ENCODE measurements at regions not wholly inside any gene's neighbourhood (a gene's known extent, or its start where the extent isn't known, plus 50 kb on each side); places are given as distances from the start of the nearest gene placed in this dataset.

- Histone ChIP-seq H3K27ac (replicated peaks) (no peak overlapping the region), H3K27me3 (ENCODE audit: insufficient read depth, poor library complexity, severe bottlenecking) (no peaks in the 10 kb centered on the region), H3K4me3 (replicated peaks; ENCODE audit: insufficient read depth, low read length) (no peak overlapping the region)
- TF ChIP-seq POLR2AphosphoS5 (IDR thresholded peaks at IDR 0.05; ENCODE audit: low read depth), result no peak
- TF ChIP-seq, protein P1, sequence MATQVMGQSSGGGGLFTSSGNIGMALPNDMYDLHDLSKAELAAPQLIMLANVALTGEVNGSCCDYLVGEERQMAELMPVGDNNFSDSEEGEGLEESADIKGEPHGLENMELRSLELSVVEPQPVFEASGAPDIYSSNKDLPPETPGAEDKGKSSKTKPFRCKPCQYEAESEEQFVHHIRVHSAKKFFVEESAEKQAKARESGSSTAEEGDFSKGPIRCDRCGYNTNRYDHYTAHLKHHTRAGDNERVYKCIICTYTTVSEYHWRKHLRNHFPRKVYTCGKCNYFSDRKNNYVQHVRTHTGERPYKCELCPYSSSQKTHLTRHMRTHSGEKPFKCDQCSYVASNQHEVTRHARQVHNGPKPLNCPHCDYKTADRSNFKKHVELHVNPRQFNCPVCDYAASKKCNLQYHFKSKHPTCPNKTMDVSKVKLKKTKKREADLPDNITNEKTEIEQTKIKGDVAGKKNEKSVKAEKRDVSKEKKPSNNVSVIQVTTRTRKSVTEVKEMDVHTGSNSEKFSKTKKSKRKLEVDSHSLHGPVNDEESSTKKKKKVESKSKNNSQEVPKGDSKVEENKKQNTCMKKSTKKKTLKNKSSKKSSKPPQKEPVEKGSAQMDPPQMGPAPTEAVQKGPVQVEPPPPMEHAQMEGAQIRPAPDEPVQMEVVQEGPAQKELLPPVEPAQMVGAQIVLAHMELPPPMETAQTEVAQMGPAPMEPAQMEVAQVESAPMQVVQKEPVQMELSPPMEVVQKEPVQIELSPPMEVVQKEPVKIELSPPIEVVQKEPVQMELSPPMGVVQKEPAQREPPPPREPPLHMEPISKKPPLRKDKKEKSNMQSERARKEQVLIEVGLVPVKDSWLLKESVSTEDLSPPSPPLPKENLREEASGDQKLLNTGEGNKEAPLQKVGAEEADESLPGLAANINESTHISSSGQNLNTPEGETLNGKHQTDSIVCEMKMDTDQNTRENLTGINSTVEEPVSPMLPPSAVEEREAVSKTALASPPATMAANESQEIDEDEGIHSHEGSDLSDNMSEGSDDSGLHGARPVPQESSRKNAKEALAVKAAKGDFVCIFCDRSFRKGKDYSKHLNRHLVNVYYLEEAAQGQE (IDR thresholded peaks at IDR 0.05; ENCODE audit: insufficient replicate concordance, low read depth), result no peak
- no peak for TF ChIP-seq SPI1 (IDR thresholded peaks at IDR 0.05; ENCODE audit: borderline replicate concordance, low read depth)
- TF ChIP-seq GABPA (IDR thresholded peaks at IDR 0.05; ENCODE audit: low read depth), result no peak
- TF ChIP-seq CTCF (IDR thresholded peaks at IDR 0.05; ENCODE audit: insufficient read depth, low read length), result no peak
- DNase-seq (ENCODE audit: low read depth in 1 of 2, low spot score in 1 of 2), result no peak
Observed at GRCh38 chr1:218226005-218226404, 59.1 kb upstream of the RRP15 start.
